HUES48 (cell line): ENCODE measurements at regions not wholly inside any gene's neighbourhood (a gene's known extent, or its start where the extent isn't known, plus 50 kb on each side); places are given as distances from the start of the nearest gene placed in this dataset.
"Not testable (repeated sequence)": the region's sequence is repeated elsewhere in the genome, so short reads cannot be mapped to it uniquely, and the experiment has no call there.

Experiments used
- H3K27ac ChIP-seq: one replicate; pipeline ENCODE4 v1.7.0; 2013; ENCODE audit warnings: low read depth, low read length, inconsistent platforms
- H3K27me3 ChIP-seq: 2 replicates; pipeline ENCODE4 v1.6.1; 2013; ENCODE audit warnings: mild to moderate bottlenecking, low read length; ENCODE audit not compliant: control insufficient read depth, insufficient read depth
- H3K36me3 ChIP-seq: 2 replicates; pipeline ENCODE4 v1.6.1; 2013; ENCODE audit warnings: low read length; ENCODE audit not compliant: control insufficient read depth, insufficient read depth
- H3K4me1 ChIP-seq: 2 replicates; pipeline ENCODE4 v1.6.1; 2013; ENCODE audit warnings: mild to moderate bottlenecking, low read length; ENCODE audit not compliant: control insufficient read depth, insufficient read depth
- H3K4me3 ChIP-seq: 2 replicates; pipeline ENCODE4 v1.5.1; 2013; ENCODE audit warnings: mild to moderate bottlenecking, low read depth, low read length
- H3K9ac ChIP-seq: 2 replicates; pipeline ENCODE4 v1.6.1; 2013; ENCODE audit warnings: mild to moderate bottlenecking, low read depth, low read length, moderate library complexity
- H3K9me3 ChIP-seq: 2 replicates; pipeline ENCODE4 v1.6.1; 2013; ENCODE audit warnings: low read length; ENCODE audit not compliant: control insufficient read depth, insufficient read depth

DNA sequence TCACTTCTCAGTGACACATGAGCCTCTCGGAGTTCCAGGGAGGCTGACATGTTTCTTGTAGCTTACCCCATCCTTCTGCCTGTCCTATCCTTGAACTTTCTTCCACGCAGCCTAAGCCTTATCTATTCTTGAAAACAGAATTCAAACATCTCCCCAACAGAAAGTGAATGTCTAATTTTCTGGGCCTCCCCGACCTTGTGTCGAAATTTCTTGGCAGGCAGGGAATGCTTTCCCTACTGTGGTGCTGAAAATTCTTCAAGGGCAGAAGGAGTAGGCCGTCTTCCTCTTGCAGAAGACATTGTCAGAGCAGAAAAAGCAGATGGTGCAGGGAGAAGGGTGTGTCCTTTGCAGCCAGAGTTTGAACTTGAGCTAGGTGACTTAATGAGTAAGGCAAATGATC is 63.0 kb upstream of the TCL1B start:
- H3K9ac ChIP-seq, result no peak overlapping the region
- H3K27me3 ChIP-seq, result no peaks in the 10 kb centered on the region
- H3K4me1 ChIP-seq, result peaks cover 24% of the 10 kb centered on the region
- no peaks in the 10 kb centered on the region for H3K9me3 ChIP-seq
- no peak overlapping the region for H3K4me3 ChIP-seq
- H3K36me3 ChIP-seq, result no peaks in the 10 kb centered on the region
- no peak overlapping the region for H3K27ac ChIP-seq

GRCh38 chr14:95625710-95626109 is 60.5 kb upstream of the TCL1B start:
- not testable (repeated sequence) for H3K4me3 ChIP-seq, H3K27ac ChIP-seq, H3K36me3 ChIP-seq, H3K9ac ChIP-seq, H3K9me3 ChIP-seq, H3K27me3 ChIP-seq
- H3K4me1 ChIP-seq, result peaks cover 15% of the 10 kb centered on the region

- no peak overlapping the region for H3K27ac ChIP-seq
- H3K4me3 ChIP-seq, result no peak overlapping the region
- 0 out of 2 replicates have a peak, but pooled peaks cover 1% of the 10 kb centered on the region for H3K4me1 ChIP-seq
- no peak overlapping the region for H3K9ac ChIP-seq
- peaks cover 4% of the 10 kb centered on the region; the same call in 1 of the 2 replicates for H3K9me3 ChIP-seq
- no peaks in the 10 kb centered on the region for H3K27me3 ChIP-seq
- H3K36me3 ChIP-seq, result no peaks in the 10 kb centered on the region
These were observed 51.2 kb upstream of the TCL1B start for GRCh38 chr14:95635051-95635450.
